GM12873 (cell line): ENCODE measurements at regions not wholly inside any gene's neighbourhood (a gene's known extent, or its start where the extent isn't known, plus 50 kb on each side); places are given as distances from the start of the nearest gene placed in this dataset.

Experiments
- TF ChIP-seq, protein P1 (sequence below): IDR thresholded peaks from 2 replicates; pipeline ENCODE4 v1.5.1; 2012; ENCODE audit warnings: low read depth, mild to moderate bottlenecking, moderate library complexity, low read length, control low read depth; ENCODE audit not compliant: insufficient read depth; ENCODE audit errors: missing control alignments

DNA sequence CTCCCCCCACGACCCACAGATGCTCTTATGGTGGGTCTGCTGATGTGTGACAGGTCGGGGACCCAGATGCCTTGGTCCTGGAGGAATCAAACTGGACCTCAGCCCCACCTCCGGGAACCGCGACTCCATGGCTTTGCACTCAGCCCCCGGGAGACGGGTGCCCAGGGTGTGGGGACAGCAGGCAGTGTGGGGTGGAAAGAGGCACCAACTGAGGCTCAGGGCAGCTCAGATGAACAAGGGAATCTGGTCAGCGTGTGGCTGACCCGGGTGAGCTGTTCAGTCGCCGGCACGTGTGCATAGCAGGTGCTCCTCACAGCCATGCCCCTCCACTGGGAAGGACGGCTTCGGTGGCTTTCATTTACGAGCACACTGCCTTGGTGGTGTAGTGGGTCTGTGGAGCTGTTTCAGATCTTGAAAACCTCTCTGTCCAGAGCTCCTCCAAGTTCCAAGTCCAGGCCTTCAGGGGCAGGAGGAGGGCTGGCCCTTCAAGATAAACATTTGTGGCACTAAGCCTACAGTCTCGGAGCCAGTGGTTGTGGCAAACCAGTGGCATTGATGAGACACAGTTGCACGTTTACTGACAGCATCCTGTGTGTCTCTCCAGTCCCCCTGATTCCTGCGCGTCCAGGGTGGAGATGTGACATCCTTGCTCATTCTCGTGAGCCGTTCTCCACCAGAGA lies 471.2 kb upstream of the HS6ST1 start:
- TF ChIP-seq, protein P1, sequence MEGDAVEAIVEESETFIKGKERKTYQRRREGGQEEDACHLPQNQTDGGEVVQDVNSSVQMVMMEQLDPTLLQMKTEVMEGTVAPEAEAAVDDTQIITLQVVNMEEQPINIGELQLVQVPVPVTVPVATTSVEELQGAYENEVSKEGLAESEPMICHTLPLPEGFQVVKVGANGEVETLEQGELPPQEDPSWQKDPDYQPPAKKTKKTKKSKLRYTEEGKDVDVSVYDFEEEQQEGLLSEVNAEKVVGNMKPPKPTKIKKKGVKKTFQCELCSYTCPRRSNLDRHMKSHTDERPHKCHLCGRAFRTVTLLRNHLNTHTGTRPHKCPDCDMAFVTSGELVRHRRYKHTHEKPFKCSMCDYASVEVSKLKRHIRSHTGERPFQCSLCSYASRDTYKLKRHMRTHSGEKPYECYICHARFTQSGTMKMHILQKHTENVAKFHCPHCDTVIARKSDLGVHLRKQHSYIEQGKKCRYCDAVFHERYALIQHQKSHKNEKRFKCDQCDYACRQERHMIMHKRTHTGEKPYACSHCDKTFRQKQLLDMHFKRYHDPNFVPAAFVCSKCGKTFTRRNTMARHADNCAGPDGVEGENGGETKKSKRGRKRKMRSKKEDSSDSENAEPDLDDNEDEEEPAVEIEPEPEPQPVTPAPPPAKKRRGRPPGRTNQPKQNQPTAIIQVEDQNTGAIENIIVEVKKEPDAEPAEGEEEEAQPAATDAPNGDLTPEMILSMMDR, result no peak

DNA sequence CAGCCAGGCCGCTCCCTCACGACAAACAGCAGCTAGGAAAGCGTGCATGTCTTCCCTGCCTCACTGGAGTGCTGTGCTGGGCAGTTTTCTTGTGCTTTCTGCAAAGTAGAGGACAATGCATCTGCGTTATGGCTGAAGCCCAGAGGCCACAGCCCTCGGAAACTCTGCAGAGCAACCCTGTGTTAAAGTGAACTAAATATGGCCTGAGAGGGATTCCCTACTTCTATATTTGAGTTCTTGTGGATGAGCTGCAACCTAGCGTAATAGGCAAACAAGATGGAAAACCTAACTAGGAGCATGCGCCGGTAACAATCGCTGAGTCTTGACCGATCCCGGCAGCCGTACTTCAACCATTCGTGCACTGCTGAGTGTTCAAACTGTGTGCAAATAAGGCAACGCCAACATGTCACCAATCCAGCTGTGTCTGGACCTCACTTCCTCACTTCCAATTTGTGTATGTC lies 471.9 kb upstream of the HS6ST1 start:
- TF ChIP-seq, protein P1, result no peak

DNA sequence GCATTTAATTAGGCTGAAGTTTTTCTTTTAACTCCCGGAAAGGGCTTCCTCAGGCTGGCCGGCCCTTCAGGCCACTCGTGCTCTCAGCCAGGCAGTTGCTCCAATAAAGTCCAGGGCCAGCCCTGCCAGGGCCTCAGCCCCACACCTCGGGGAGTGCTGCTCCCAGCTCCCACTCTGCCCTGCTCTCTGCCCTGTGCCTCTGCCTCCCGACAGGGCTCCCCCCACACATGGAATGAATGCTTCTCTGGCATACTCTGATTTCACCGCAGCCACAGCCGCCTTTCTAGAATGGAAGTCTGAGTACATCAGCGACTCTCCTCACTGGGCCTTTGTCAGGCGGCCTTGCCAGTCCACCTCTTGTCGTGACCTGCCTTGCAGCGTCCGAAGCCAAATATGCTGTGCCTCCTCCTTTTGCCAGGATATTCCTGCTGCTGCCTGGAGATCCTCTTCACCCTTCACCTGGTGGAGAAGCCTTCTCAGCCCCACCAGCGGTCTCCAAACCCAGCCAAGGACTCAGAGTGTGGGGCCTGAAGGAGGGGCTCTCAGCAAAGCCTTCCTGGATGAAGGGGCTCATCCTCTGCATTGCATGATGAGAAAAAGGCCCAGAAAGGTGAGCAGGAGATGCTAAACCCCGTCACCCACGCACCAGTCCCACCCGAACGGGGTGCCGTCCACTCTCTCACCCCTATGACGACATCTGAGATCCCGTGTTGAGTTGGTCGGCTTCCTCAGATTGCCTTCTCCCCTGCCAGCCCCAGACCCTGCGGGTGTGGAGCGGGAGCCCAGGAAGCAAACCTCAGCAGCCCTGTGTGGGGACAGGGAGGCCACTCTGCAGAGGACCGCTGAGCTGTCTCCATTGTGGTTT lies 472.7 kb upstream of the HS6ST1 start:
- TF ChIP-seq, protein P1, result no peak

DNA sequence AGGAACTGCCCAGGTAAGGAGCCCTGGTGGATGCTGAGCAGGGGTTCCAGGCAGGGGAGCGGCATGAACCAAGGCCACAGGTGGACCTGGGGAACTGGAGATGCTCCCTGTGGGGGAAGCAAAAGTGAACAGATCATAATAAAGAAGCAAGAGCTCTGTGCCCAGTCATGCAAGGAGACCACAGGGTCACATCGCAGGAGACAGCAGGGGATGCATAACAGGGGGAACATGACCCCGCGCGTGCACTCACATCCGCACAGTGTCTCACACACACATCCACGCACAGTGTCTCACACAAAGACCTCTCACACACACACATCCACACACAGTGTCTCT lies 473.3 kb upstream of the HS6ST1 start:
- TF ChIP-seq, protein P1, result no peak

DNA sequence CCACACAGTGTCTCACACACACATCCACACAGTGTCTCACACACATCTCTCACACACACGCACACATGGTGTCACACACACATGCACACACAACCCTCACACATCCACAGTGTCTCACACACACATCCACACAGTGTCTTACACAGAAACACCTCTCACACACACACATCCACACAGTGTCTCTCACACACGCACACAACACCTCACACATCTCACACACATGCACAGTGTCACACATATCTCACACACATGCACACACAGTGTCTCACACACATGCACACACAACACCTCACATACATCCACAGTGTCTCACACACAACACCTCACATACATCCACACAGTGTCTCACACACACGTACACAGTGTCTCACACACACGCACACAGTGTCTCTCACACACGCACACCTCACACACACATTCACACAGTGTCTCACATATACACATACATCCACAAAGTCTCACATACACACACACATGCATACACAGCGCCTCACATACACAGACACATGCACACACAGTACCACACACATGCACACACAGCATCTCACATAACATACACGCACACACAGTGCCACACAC lies 473.9 kb upstream of the HS6ST1 start:
- TF ChIP-seq, protein P1, result no peak

DNA sequence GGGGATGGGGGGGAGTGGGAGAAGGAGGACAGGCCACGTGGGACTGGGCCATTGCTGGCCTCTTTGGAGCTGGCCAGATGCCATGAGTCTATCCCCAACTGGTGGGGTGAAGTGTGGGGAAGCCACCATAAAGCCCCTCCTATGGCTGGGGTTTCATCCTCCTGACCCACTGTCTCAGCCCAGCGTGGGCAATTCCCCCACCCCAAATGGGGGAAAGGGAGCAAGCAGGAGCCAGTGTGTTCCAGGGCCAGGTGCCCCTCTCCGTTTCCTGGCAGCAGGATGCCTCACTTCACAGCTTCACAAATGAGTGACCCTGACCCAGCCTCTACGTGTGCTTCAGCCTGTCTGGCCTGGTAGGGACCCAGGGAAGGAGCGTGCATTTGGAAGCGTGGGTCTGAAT lies 474.7 kb upstream of the HS6ST1 start:
- TF ChIP-seq, protein P1, result no peak

DNA sequence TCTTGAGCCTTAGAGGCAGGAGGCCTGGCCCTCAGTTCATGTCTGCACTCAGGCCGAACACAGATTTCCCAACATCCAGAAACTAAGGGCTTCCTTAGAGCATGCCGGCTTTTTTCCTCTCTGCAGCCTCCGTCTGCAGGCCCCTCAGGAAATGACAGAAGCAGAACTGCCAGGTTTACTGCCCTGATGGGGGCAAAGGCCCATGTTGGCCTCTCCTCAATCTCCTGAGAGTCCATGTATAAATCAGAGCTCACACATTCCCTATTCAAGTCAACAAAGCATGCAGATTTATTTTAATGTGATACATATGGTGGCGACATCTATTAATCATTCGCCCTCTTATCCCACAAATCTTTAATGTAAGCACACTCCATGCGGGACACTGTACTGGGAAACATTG lies 475.6 kb upstream of the HS6ST1 start:
- TF ChIP-seq, protein P1, result no peak
